ENCODE measurements at regions not wholly inside any gene's neighbourhood (a gene's known extent, or its start where the extent isn't known, plus 50 kb on each side); places are given as distances from the start of the nearest gene placed in this dataset.

DNA sequence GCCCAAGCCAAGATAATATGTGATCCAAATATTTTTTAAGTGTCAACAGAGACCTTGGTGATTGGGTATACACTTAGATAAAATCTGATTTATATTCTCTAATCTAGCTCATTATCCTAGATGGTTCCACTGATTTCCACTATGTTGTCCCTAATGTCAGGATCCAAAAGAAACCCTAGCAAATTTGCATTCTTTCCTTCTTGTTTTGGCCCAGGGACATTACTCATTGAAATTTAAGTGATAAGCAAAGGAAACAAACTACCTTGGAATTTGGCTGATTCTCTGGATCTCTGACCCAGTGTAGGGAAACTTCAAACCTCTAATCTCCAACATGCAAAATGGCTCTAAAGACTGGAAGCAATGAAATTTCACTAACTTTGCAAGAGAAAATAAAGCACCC is 179.8 kb upstream of the MEIS1 start:
- no peaks in the 10 kb centered on the region for H4K20me1 ChIP-seq (ENCODE audit: insufficient read depth, low read length)
- no peaks in the 10 kb centered on the region for H3K79me2 ChIP-seq (ENCODE audit: insufficient read depth, low read length)
- H2AFZ ChIP-seq (ENCODE audit: low read length), result no peak overlapping the region
- no peaks in the 10 kb centered on the region for H3K9me3 ChIP-seq (ENCODE audit: low read length)
- H3K4me2 ChIP-seq (ENCODE audit: low read depth, low read length), result no peak overlapping the region
- no peaks in the 10 kb centered on the region for H3K36me3 ChIP-seq (replicated peaks in 1 of 2; ENCODE audit: control insufficient read depth in 1 of 2, insufficient read depth in 2 of 2, low read length in 2 of 2)
- BruUV-seq (replicated peaks), result no TSS peak
- H3K27ac ChIP-seq (ENCODE audit: extremely low read length, insufficient read depth, low read length), result no peak overlapping the region
- ChIA-PET CTCF (ENCODE audit: low intra/inter-chr PET ratio, low total read pairs) (no interaction called here), POLR2A (no interaction called here)
- in situ Hi-C loops (cut with HindIII; ENCODE audit: extremely low pct_ligation_motif_present, low pct_unique_long_range_greater_than_20kb) (no loop called here), intact Hi-C loops (cut with micrococcal nuclease; ENCODE audit: unreplicated experiment) (no loop called here)
- ATAC-seq, result no peak
- H3K4me1 ChIP-seq (ENCODE audit: insufficient read depth, low read length), result no peaks in the 10 kb centered on the region
- no peak overlapping the region for H3K9ac ChIP-seq (ENCODE audit: insufficient read depth, low read depth, low read length)
- no peak for DNase-seq (ENCODE audit: low spot score)
- 0 out of 5 replicates have a peak, but pooled peaks cover 0 to 2% of the 10 kb centered on the region in 2 experiments for H3K27me3 ChIP-seq (ENCODE audit: control insufficient read depth in 1 of 2, insufficient read depth in 2 of 2, low read length in 2 of 2)
- no peak for FAIRE-seq
- no peak overlapping the region for H3K4me3 ChIP-seq (replicated peaks in 1 of 3; ENCODE audit: insufficient read depth in 1 of 3, low read depth in 2 of 3, low read length in 3 of 3)
- TF ChIP-seq, protein P1, sequence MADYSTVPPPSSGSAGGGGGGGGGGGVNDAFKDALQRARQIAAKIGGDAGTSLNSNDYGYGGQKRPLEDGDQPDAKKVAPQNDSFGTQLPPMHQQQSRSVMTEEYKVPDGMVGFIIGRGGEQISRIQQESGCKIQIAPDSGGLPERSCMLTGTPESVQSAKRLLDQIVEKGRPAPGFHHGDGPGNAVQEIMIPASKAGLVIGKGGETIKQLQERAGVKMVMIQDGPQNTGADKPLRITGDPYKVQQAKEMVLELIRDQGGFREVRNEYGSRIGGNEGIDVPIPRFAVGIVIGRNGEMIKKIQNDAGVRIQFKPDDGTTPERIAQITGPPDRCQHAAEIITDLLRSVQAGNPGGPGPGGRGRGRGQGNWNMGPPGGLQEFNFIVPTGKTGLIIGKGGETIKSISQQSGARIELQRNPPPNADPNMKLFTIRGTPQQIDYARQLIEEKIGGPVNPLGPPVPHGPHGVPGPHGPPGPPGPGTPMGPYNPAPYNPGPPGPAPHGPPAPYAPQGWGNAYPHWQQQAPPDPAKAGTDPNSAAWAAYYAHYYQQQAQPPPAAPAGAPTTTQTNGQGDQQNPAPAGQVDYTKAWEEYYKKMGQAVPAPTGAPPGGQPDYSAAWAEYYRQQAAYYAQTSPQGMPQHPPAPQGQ (CRISPR knock-in tag; IDR thresholded peaks at IDR 0.05; ENCODE audit: borderline replicate concordance), result no peak
- TF ChIP-seq, protein P2, sequence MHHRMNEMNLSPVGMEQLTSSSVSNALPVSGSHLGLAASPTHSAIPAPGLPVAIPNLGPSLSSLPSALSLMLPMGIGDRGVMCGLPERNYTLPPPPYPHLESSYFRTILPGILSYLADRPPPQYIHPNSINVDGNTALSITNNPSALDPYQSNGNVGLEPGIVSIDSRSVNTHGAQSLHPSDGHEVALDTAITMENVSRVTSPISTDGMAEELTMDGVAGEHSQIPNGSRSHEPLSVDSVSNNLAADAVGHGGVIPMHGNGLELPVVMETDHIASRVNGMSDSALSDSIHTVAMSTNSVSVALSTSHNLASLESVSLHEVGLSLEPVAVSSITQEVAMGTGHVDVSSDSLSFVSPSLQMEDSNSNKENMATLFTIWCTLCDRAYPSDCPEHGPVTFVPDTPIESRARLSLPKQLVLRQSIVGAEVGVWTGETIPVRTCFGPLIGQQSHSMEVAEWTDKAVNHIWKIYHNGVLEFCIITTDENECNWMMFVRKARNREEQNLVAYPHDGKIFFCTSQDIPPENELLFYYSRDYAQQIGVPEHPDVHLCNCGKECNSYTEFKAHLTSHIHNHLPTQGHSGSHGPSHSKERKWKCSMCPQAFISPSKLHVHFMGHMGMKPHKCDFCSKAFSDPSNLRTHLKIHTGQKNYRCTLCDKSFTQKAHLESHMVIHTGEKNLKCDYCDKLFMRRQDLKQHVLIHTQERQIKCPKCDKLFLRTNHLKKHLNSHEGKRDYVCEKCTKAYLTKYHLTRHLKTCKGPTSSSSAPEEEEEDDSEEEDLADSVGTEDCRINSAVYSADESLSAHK (CRISPR knock-in tag; IDR thresholded peaks at IDR 0.05; ENCODE audit: borderline replicate concordance), result no peak
- TF ChIP-seq, protein P3, sequence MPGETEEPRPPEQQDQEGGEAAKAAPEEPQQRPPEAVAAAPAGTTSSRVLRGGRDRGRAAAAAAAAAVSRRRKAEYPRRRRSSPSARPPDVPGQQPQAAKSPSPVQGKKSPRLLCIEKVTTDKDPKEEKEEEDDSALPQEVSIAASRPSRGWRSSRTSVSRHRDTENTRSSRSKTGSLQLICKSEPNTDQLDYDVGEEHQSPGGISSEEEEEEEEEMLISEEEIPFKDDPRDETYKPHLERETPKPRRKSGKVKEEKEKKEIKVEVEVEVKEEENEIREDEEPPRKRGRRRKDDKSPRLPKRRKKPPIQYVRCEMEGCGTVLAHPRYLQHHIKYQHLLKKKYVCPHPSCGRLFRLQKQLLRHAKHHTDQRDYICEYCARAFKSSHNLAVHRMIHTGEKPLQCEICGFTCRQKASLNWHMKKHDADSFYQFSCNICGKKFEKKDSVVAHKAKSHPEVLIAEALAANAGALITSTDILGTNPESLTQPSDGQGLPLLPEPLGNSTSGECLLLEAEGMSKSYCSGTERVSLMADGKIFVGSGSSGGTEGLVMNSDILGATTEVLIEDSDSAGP (CRISPR knock-in tag; IDR thresholded peaks at IDR 0.05; ENCODE audit: borderline replicate concordance), result no peak
- TF ChIP-seq NBN (conservative IDR thresholded peaks at IDR 0.05) (no peak), IRF2 (CRISPR knock-in tag; IDR thresholded peaks at IDR 0.05) (no peak), ARNT2 (CRISPR knock-in tag; IDR thresholded peaks at IDR 0.05; ENCODE audit: low read depth) (no peak), SIN3A (IDR thresholded peaks at IDR 0.05; ENCODE audit: borderline replicate concordance, low read depth, low read length) (no peak), FOXA3 (CRISPR knock-in tag; IDR thresholded peaks at IDR 0.05) (no peak)
- TF ChIP-seq, protein P4, sequence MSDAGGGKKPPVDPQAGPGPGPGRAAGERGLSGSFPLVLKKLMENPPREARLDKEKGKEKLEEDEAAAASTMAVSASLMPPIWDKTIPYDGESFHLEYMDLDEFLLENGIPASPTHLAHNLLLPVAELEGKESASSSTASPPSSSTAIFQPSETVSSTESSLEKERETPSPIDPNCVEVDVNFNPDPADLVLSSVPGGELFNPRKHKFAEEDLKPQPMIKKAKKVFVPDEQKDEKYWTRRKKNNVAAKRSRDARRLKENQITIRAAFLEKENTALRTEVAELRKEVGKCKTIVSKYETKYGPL (CRISPR knock-in tag; IDR thresholded peaks at IDR 0.05), result no peak
- TF ChIP-seq, protein P5, sequence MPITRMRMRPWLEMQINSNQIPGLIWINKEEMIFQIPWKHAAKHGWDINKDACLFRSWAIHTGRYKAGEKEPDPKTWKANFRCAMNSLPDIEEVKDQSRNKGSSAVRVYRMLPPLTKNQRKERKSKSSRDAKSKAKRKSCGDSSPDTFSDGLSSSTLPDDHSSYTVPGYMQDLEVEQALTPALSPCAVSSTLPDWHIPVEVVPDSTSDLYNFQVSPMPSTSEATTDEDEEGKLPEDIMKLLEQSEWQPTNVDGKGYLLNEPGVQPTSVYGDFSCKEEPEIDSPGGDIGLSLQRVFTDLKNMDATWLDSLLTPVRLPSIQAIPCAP (CRISPR knock-in tag; IDR thresholded peaks at IDR 0.05; ENCODE audit: low read depth), result no peak
- TF ChIP-seq, protein P6, sequence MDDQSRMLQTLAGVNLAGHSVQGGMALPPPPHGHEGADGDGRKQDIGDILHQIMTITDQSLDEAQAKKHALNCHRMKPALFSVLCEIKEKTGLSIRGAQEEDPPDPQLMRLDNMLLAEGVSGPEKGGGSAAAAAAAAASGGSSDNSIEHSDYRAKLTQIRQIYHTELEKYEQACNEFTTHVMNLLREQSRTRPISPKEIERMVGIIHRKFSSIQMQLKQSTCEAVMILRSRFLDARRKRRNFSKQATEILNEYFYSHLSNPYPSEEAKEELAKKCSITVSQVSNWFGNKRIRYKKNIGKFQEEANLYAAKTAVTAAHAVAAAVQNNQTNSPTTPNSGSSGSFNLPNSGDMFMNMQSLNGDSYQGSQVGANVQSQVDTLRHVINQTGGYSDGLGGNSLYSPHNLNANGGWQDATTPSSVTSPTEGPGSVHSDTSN (CRISPR knock-in tag; IDR thresholded peaks at IDR 0.05; ENCODE audit: borderline replicate concordance), result no peak
- TF ChIP-seq, protein P7, sequence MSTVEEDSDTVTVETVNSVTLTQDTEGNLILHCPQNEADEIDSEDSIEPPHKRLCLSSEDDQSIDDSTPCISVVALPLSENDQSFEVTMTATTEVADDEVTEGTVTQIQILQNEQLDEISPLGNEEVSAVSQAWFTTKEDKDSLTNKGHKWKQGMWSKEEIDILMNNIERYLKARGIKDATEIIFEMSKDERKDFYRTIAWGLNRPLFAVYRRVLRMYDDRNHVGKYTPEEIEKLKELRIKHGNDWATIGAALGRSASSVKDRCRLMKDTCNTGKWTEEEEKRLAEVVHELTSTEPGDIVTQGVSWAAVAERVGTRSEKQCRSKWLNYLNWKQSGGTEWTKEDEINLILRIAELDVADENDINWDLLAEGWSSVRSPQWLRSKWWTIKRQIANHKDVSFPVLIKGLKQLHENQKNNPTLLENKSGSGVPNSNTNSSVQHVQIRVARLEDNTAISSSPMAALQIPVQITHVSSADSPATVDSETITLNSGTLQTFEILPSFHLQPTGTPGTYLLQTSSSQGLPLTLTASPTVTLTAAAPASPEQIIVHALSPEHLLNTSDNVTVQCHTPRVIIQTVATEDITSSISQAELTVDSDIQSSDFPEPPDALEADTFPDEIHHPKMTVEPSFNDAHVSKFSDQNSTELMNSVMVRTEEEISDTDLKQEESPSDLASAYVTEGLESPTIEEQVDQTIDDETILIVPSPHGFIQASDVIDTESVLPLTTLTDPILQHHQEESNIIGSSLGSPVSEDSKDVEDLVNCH (CRISPR knock-in tag; IDR thresholded peaks at IDR 0.05), result no peak
